K562 (cell line): ENCODE measurements at regions not wholly inside any gene's neighbourhood (a gene's known extent, or its start where the extent isn't known, plus 50 kb on each side); places are given as distances from the start of the nearest gene placed in this dataset.

ENCODE experiments used
- ATAC-seq: fragments of 200-7000 bp; cut with Tn5 transposase; 3 replicates; pipeline ENCODE4 v1.9.1; 2020; ENCODE audit warnings: moderate library complexity
- BruUV-seq: library from RNA; stranded (reverse); fragments of 400-500 nt; replicated peaks from 2 replicates; lab custom pipeline; 2021; lab: Mats Ljungman, UMichigan
- CTCF ChIA-PET: fragments of 300-600 bp; formaldehyde crosslinking; extraction: SDS; loops from one replicate; lab custom pipeline; 2021; ENCODE audit warnings: low intra/inter-chr PET ratio; lab: Yijun Ruan, JAX
- POLR2A ChIA-PET: fragments of 300-600, 350-650 bp; sonication (Branson Sonifier 250); formaldehyde crosslinking; extraction: SDS; loops from one replicate; lab custom pipeline; 2021; ENCODE audit warnings: antibody characterized with exemption, inconsistent platforms; lab: Yijun Ruan, JAX
- DNase-seq, 4 experiments: peaks; one replicate each; pipeline versions ENCODE4 v3.0.0 to v3.0.0-alpha.2; 2011 to 2018; ENCODE audit warnings: low spot score in 3 of 4, mixed read lengths in 3 of 4; ENCODE audit errors: extremely low read depth in 1 of 4
- FAIRE-seq: peaks from 2 replicates; lab custom pipeline; 2011; peaks lifted over from hg19 to GRCh38; lab: Jason Lieb, UNC
- H2AFZ ChIP-seq: 2 replicates; pipeline ENCODE4 v1.6.0; 2011; ENCODE audit warnings: low read depth, low read length, control low read depth, inconsistent platforms
- H3K27ac ChIP-seq: fragments of 200-600 bp; 3 replicates; pipeline ENCODE4 v1.8.0; 2011; ENCODE audit warnings: low read depth, mild to moderate bottlenecking, control low read depth, inconsistent platforms, low read length, moderate library complexity, mixed read lengths; ENCODE audit errors: extremely low read depth
- H3K27me3 ChIP-seq, 2 experiments: fragments of 300-600 bp in 1 of 2; 2 replicates in 1 of 2; 3 replicates in 1 of 2; pipeline versions ENCODE4 v1.6.0 to v1.8.0; 2011; ENCODE audit warnings: inconsistent platforms in 2 of 2, low read length in 2 of 2, mild to moderate bottlenecking in 1 of 2, mixed read lengths in 1 of 2, moderate library complexity in 1 of 2; ENCODE audit not compliant: control insufficient read depth in 2 of 2, insufficient read depth in 2 of 2
- H3K36me3 ChIP-seq: fragments of 300-600 bp; 3 replicates; pipeline ENCODE4 v1.8.0; 2011; ENCODE audit warnings: mild to moderate bottlenecking, low read length, inconsistent platforms; ENCODE audit not compliant: control insufficient read depth, insufficient read depth
- H3K4me1 ChIP-seq, 2 experiments: fragments of 200-600 bp in 1 of 2; replicated peaks in 1 of 2; 2 replicates in 1 of 2; 3 replicates in 1 of 2; pipeline versions ENCODE4 v1.5.1 to v1.8.0; 2011; ENCODE audit warnings: inconsistent platforms in 2 of 2, low read length in 2 of 2, mild to moderate bottlenecking in 1 of 2, mixed read lengths in 1 of 2, moderate library complexity in 1 of 2; ENCODE audit not compliant: control insufficient read depth in 2 of 2, insufficient read depth in 2 of 2
- H3K4me2 ChIP-seq: 2 replicates; pipeline ENCODE4 v1.6.1; 2011; ENCODE audit warnings: low read length, control low read depth, inconsistent platforms, mixed read lengths; ENCODE audit not compliant: insufficient read depth
- H3K4me3 ChIP-seq: fragments of 200-600 bp; sonication (generic), shearing (Covaris generic); 2 replicates; pipeline ENCODE4 v1.5.1; 2016; ENCODE audit warnings: control low read depth, inconsistent platforms
- H3K79me2 ChIP-seq: fragments of 200-600 bp; 3 replicates; pipeline ENCODE4 v1.8.0; 2011; ENCODE audit warnings: low read length, inconsistent platforms; ENCODE audit not compliant: control insufficient read depth, insufficient read depth
- H3K9ac ChIP-seq, 2 experiments: 2 replicates each; pipeline versions ENCODE4 v1.6.0 to v1.6.1; 2011; ENCODE audit warnings: low read depth in 2 of 2, low read length in 2 of 2, control low read depth in 1 of 2, inconsistent platforms in 1 of 2, mild to moderate bottlenecking in 1 of 2, mixed read lengths in 1 of 2; ENCODE audit not compliant: insufficient read depth in 1 of 2
- H3K9me1 ChIP-seq: one replicate; pipeline ENCODE4 v1.6.0; 2011; ENCODE audit warnings: inconsistent platforms, mild to moderate bottlenecking, low read length, moderate library complexity; ENCODE audit not compliant: control insufficient read depth, insufficient read depth
- H3K9me3 ChIP-seq: replicated peaks from 2 replicates; pipeline ENCODE4 v1.5.1; 2011; ENCODE audit warnings: low read depth, low read length, inconsistent platforms; ENCODE audit not compliant: control insufficient read depth, insufficient read depth
- H4K20me1 ChIP-seq: replicated peaks from 2 replicates; pipeline ENCODE4 v1.6.1; 2011; ENCODE audit warnings: low read length, inconsistent platforms, mixed read lengths; ENCODE audit not compliant: control insufficient read depth, insufficient read depth
- FOSL1 ChIP-seq: fragments of 200-800 bp; sonication (Bioruptor generic); conservative IDR thresholded peaks from 2 replicates; pipeline ENCODE4 v1.6.1; 2016; ENCODE audit warnings: missing genetic modification characterization, missing compliant biosample characterization
- FOXP1 ChIP-seq: sonication (generic); formaldehyde crosslinking; IDR thresholded peaks from 2 replicates; pipeline ENCODE4 v1.8.0; 2022; ENCODE audit warnings: mild to moderate bottlenecking, missing genetic modification reagents
- JUND ChIP-seq, 2 experiments: IDR thresholded peaks; 2 replicates in 1 of 2; 3 replicates in 1 of 2; pipeline ENCODE4 v1.6.1; 2011; ENCODE audit warnings: borderline replicate concordance in 2 of 2, low read depth in 2 of 2, low read length in 2 of 2, improper control_type of control experiment in 1 of 2, missing biosample characterization in 1 of 2, missing genetic modification characterization in 1 of 2, missing genetic modification reagents in 1 of 2
- NRF1 ChIP-seq, 2 experiments: fragments of 450-650 bp; IDR thresholded peaks in 1 of 2; conservative IDR thresholded peaks in 1 of 2; 2 replicates each; pipeline ENCODE4 v1.6.1; 2014; ENCODE audit warnings: mild to moderate bottlenecking in 2 of 2
- ZFP30 ChIP-seq: fragments of 250-450 bp; sonication (Bioruptor Pico); IDR thresholded peaks from 2 replicates; pipeline ENCODE4 v1.8.0; 2022; ENCODE audit warnings: moderate library complexity, mild to moderate bottlenecking, inconsistent platforms, borderline replicate concordance
- WGBS: fragments of 100-300 bp; shearing (Covaris generic); methylation state at CpG from one replicate; pipeline ENCODE4 v1.1.6; 2016; ENCODE audit warnings: low coverage, mixed read lengths; ENCODE audit not compliant: insufficient coverage; ENCODE audit errors: missing lambda C conversion rate; 5-methylcytosine and 5-hydroxymethylcytosine counted together
- in situ Hi-C: fragments of 300-500 bp; cut with MboI; formaldehyde crosslinking; loops from 4 replicates; pipeline ENCODE4 v1.15.0; 2018; ENCODE audit warnings: inconsistent platforms, mixed read lengths
- intact Hi-C: fragments of 100-400 bp; cut with micrococcal nuclease; formaldehyde crosslinking; loops from 2 replicates; pipeline ENCODE4 v1.14.2; 2022
- TF ChIP-seq, protein P1 (sequence below), 2 experiments: fragments of 450-650 bp in 1 of 2; sonication (generic) in 1 of 2; formaldehyde crosslinking in 1 of 2; IDR thresholded peaks in 1 of 2; conservative IDR thresholded peaks in 1 of 2; 2 replicates each; pipeline versions ENCODE4 v1.6.1 to v1.8.1; 2016 to 2023; ENCODE audit warnings: mild to moderate bottlenecking in 2 of 2, moderate library complexity in 2 of 2, inconsistent platforms in 1 of 2, missing genetic modification reagents in 1 of 2
- TF ChIP-seq, protein P2 (sequence below): fragments of 450-650 bp; IDR thresholded peaks from 2 replicates; pipeline ENCODE4 v1.6.1; 2014; ENCODE audit warnings: low read depth, mild to moderate bottlenecking, moderate library complexity, borderline replicate concordance

DNA sequence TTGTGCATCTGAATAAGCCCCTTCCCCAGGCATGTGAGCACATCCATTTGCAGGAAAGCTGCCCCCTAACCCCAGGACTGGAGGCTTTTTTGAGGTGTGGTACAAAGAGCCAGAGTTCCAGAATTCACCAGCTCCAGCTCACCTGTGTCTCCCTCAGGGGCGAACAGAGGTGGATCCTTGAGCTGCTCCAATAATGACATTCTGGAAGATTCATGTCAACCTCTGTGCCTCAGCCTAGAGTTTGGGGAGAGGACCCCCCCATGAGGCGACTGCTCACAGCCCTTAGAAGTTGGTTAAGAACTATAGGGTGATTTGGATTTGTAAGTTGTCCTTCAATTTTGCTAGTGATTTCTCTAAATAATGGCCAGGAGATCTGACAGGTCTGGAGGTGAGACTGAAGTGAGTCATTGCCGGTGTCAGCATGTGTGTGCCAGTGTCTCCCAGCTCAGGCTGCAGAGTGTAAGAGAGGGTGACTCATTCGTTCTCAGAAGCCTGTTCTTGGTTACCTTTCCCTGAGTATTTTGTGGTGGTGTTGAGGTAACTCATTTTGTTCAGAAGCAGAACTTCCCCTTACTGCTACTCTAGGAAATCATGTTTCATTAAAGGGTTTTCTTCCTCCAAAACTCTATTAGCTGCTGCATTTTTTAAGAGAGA lies 136.9 kb upstream of the TOPAZ1 start:
- Histone ChIP-seq H3K79me2 (no peaks in the 10 kb centered on the region), H3K9me3 (no peaks in the 10 kb centered on the region), H3K4me2 (no peak overlapping the region), H4K20me1 (no peaks in the 10 kb centered on the region; the same call in none of the 2 replicates), H3K36me3 (no peaks in the 10 kb centered on the region), H3K27ac (no peak overlapping the region), H3K4me1 (no peaks in the 10 kb centered on the region), H3K27me3 (peaks cover 22 to 36% of the 10 kb centered on the region in 2 experiments), H3K9ac (no peak overlapping the region), H3K9me1 (no peaks in the 10 kb centered on the region), H2AFZ (no peak overlapping the region), H3K4me3 (no peak overlapping the region)
- DNase-seq (peak in 1 of 4 experiments; percentile 14), ATAC-seq (no peak), FAIRE-seq (no peak)
- intact Hi-C loops (no loop called here), in situ Hi-C loops (no loop called here)
- POLR2A ChIA-PET, result no interaction called here
- CTCF ChIA-PET, result no interaction called here
- BruUV-seq, result no TSS peak
- WGBS, result 0% methylated on average over 4 of the region's 4 CpGs
- TF ChIP-seq ZFP30 (CRISPR knock-in tag), result no peak
- peak; percentile 45; the same call in 1 of the 2 replicates for TF ChIP-seq FOSL1 (tag)
- TF ChIP-seq, protein P1, sequence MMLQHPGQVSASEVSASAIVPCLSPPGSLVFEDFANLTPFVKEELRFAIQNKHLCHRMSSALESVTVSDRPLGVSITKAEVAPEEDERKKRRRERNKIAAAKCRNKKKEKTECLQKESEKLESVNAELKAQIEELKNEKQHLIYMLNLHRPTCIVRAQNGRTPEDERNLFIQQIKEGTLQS (IDR thresholded peaks at IDR 0.05), result peak; percentile 47
- TF ChIP-seq, protein P1 (CRISPR knock-in tag; conservative IDR thresholded peaks at IDR 0.05), result no peak
- TF ChIP-seq NRF1 (conservative IDR thresholded peaks at IDR 0.05 in 1 of 2, IDR thresholded peaks at IDR 0.05 in 1 of 2), result no peak
- TF ChIP-seq JUND (IDR thresholded peaks at IDR 0.05; ENCODE audit: borderline replicate concordance, low read depth, low read length), result no peak
- peak; percentile 18; the same call in 1 of the 3 replicates for TF ChIP-seq JUND (tag; IDR thresholded peaks at IDR 0.05; ENCODE audit: borderline replicate concordance, low read depth, low read length)
- no peak for TF ChIP-seq FOXP1 (CRISPR knock-in tag)
- TF ChIP-seq, protein P2, sequence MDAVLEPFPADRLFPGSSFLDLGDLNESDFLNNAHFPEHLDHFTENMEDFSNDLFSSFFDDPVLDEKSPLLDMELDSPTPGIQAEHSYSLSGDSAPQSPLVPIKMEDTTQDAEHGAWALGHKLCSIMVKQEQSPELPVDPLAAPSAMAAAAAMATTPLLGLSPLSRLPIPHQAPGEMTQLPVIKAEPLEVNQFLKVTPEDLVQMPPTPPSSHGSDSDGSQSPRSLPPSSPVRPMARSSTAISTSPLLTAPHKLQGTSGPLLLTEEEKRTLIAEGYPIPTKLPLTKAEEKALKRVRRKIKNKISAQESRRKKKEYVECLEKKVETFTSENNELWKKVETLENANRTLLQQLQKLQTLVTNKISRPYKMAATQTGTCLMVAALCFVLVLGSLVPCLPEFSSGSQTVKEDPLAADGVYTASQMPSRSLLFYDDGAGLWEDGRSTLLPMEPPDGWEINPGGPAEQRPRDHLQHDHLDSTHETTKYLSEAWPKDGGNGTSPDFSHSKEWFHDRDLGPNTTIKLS, result no peak
